H54 (cell line): ENCODE measurements at regions not wholly inside any gene's neighbourhood (a gene's known extent, or its start where the extent isn't known, plus 50 kb on each side); places are given as distances from the start of the nearest gene placed in this dataset.
"Not testable (repeated sequence)": the region's sequence is repeated elsewhere in the genome, so short reads cannot be mapped to it uniquely, and the experiment has no call there.

Experiments
- DNase-seq: peaks from one replicate; pipeline ENCODE4 v3.0.0; 2011; ENCODE audit warnings: low spot score, mixed read lengths; ENCODE audit not compliant: insufficient read length
- FAIRE-seq: peaks from 3 replicates; lab custom pipeline; 2011; peaks lifted over from hg19 to GRCh38; lab: Jason Lieb, UNC
- POLR2A ChIP-seq: IDR thresholded peaks from 2 replicates; pipeline ENCODE4 v1.6.1; 2011; ENCODE audit warnings: low read depth, mild to moderate bottlenecking, low read length

GRCh38 chr11:95432714-95433503, 201.9 kb upstream of the SESN3 start:
- TF ChIP-seq POLR2A: no peak
- no peak for FAIRE-seq
- no peak for DNase-seq

GRCh38 chr11:95429376-95429907, 198.4 kb upstream of the SESN3 start:
- TF ChIP-seq POLR2A: no peak
- DNase-seq (no peak), FAIRE-seq (no peak)

- DNase-seq: no peak
- FAIRE-seq: no peak
- no peak for TF ChIP-seq POLR2A
Observed at GRCh38 chr11:95426823-95427462, 195.9 kb upstream of the SESN3 start.

- no peak for TF ChIP-seq POLR2A
- DNase-seq (no peak), FAIRE-seq (no peak)
Observed at GRCh38 chr11:95419915-95420314, 188.9 kb upstream of the SESN3 start.

- FAIRE-seq: no peak
- no peak for TF ChIP-seq POLR2A
- no peak for DNase-seq
Observed at GRCh38 chr11:95418916-95419315, 187.9 kb upstream of the SESN3 start.

GRCh38 chr11:95417832-95418231, 186.8 kb upstream of the SESN3 start:
- FAIRE-seq (no peak), DNase-seq (no peak)
- TF ChIP-seq POLR2A: no peak

DNA sequence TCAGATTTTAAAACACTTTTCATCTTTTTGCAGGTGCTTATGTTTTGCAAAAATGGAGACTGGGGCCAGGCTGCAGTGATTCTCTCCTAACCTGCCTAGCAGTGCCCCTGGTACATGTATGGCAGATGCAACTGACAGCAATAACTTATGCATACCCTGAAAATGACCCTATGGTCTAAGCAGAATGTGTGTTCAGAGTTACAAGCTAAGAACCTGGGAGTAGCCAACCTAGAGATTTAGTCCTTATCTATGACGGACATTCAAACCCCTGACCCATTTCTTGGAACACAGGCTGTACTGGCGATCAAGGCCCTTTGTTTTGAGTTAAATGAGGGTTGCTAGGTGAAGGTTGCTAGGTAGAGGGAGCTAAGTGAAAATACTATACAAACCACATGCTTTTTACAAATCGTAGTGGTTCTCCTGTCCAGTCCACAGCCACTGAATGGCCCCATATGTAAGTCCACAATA, 184.9 kb upstream of the SESN3 start:
- FAIRE-seq (no peak), DNase-seq (no peak)
- TF ChIP-seq POLR2A: no peak

DNA sequence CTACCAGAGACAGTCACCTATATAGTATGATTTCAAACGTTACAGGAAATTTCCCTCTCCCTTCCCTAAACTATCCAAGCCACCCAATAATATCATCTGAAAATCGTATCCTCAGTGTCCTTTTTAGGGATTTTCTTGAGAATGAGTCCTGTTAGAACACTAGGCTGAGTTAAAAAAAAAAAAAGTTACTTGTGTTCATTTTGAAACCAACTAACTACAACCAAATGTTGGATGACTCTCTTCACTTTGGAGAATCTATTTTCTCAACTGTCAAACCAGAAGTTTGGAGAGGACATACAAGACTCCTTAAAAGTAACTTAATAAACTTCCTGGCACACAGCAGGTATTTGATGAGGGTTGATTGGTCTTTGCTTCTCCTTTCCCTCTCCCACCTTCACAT, 183.2 kb upstream of the SESN3 start:
- TF ChIP-seq POLR2A: no peak
- no peak for DNase-seq
- FAIRE-seq: no peak

DNA sequence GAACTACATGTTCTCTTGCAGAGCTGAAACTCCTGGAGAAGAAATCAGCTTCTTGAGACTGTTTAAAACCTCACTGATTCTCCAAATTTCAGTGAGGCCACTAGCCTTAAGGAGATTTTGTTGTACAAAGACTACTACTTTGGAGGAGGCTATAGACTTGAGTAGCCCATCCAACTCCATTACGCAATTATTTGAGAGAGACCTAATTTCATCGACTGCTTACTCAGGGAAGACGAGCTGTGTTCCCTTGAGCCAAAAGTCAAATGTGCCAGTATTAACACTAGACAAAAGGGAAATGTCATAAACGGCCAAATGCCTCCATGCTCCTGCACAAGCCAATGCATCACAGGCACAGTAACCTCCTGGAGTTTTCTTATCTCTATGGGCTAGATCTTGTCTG, 182.8 kb upstream of the SESN3 start:
- DNase-seq (no peak), FAIRE-seq (no peak)
- TF ChIP-seq POLR2A: no peak

- no peak for DNase-seq
- FAIRE-seq: no peak
- TF ChIP-seq POLR2A: no peak
Observed at GRCh38 chr11:95413021-95413420, 182.0 kb upstream of the SESN3 start.

GRCh38 chr11:95412074-95412473, 181.1 kb upstream of the SESN3 start:
- DNase-seq (no peak), FAIRE-seq (no peak)
- TF ChIP-seq POLR2A: no peak

- not testable (repeated sequence) for DNase-seq, FAIRE-seq
Observed at GRCh38 chr11:95410707-95411106, 179.7 kb upstream of the SESN3 start.

DNA sequence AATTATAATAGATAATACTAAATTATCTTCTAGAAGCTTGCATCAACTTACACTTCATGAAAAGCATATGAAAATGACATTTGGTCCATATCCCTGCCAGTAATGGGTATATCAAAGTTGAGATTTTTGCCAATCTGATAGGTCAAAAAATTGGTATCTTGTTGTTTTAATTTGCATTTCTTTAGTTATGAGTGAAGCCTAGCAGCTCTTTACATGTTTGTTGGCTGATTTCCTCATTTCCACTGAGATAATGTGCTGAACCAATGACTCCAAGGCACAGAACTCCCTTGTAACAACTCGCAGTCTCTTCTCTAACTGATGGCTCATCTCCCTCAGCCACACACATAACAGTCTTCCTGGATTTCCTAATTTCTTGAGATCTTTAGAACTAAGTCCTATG, 175.3 kb upstream of the SESN3 start:
- DNase-seq (no peak), FAIRE-seq (no peak)
- no peak for TF ChIP-seq POLR2A

DNA sequence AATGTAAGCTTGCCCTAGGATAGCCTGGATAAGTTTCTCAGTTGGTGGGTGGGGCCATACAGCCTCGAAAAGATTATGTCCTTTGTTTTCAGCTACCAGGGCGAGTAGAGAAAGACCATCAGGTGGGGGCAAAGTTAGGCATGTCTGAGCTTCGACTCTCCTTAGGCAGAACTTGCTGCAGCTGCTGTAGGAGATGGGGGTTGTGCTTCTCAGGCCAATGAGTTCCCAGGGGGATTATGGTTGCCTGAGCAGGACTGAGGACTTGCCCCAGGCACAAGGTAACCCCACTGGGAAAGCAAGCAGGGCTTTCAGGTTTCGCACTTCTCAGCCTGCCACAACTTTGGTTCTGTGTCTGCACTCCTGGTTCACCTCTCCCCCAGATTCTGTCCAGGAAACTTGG, 173.4 kb upstream of the SESN3 start:
- FAIRE-seq (no peak), DNase-seq (no peak)
- no peak for TF ChIP-seq POLR2A

- FAIRE-seq (no peak), DNase-seq (no peak)
- no peak for TF ChIP-seq POLR2A
Observed at GRCh38 chr11:95398437-95399112, 167.6 kb upstream of the SESN3 start.
